Nephron (organoid): ENCODE measurements at regions not wholly inside any gene's neighbourhood (a gene's known extent, or its start where the extent isn't known, plus 50 kb on each side); places are given as distances from the start of the nearest gene placed in this dataset.
A peak's percentile ranks its signal among the peaks of the same experiment; 100 is the strongest.

Experiments used
- H3K27ac Mint-ChIP-seq, 3 experiments: 2 replicates each; pipeline ENCODE4 v1.8.0; 2020; ENCODE audit warnings: mixed read lengths in 3 of 3, mild to moderate bottlenecking in 2 of 3, moderate library complexity in 1 of 3
- H3K27me3 Mint-ChIP-seq: 2 replicates; pipeline ENCODE4 v1.8.0; 2021; ENCODE audit warnings: low read depth, mild to moderate bottlenecking, moderate library complexity, mixed read lengths
- H3K36me3 Mint-ChIP-seq: 2 replicates; pipeline ENCODE4 v1.8.0; 2020; ENCODE audit warnings: low read depth, mixed read lengths
- H3K4me1 Mint-ChIP-seq: 2 replicates; pipeline ENCODE4 v1.8.0; 2020; ENCODE audit warnings: mixed read lengths
- H3K4me3 Mint-ChIP-seq, 3 experiments: 2 replicates each; pipeline ENCODE4 v1.8.0; 2020; ENCODE audit warnings: mild to moderate bottlenecking in 3 of 3, mixed read lengths in 3 of 3, moderate library complexity in 2 of 3
- H3K9me3 Mint-ChIP-seq: 2 replicates; pipeline ENCODE4 v1.8.0; 2020; ENCODE audit warnings: mixed read lengths
- TF ChIP-seq, protein P1 (sequence below), 3 experiments: fragments of 200-600 bp; sonication (generic); IDR thresholded peaks; one replicate each; pipeline ENCODE4 v1.5.0; 2021; ENCODE audit warnings: antibody characterized with exemption in 3 of 3; ENCODE audit not compliant: unreplicated experiment in 3 of 3

DNA sequence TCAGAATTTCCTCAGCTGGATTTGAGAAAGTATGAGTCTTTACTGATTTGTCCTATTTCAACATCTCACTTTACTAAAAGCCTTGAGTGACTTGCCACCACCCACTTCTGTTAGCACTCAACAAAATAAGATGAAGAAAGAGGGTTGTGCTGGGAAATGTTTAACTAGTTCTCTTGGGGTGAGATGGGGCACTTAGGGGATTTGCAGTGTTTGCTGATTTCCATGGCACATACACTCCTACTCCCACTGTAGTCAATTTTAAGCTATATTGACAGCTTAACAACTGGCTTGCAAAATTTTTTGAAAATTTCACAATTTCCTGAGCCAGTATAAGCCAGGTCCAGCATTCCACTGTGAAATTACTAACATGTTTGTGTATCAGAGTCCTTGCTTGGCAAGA lies 463.1 kb upstream of the ARHGEF26 start:
- peaks cover 6% of the 10 kb centered on the region for H3K9me3 Mint-ChIP-seq
- no peak overlapping the region for H3K4me3 Mint-ChIP-seq
- no peaks in the 10 kb centered on the region for H3K36me3 Mint-ChIP-seq
- H3K4me1 Mint-ChIP-seq = no peaks in the 10 kb centered on the region
- H3K27ac Mint-ChIP-seq = no peak overlapping the region
- TF ChIP-seq, protein P1, sequence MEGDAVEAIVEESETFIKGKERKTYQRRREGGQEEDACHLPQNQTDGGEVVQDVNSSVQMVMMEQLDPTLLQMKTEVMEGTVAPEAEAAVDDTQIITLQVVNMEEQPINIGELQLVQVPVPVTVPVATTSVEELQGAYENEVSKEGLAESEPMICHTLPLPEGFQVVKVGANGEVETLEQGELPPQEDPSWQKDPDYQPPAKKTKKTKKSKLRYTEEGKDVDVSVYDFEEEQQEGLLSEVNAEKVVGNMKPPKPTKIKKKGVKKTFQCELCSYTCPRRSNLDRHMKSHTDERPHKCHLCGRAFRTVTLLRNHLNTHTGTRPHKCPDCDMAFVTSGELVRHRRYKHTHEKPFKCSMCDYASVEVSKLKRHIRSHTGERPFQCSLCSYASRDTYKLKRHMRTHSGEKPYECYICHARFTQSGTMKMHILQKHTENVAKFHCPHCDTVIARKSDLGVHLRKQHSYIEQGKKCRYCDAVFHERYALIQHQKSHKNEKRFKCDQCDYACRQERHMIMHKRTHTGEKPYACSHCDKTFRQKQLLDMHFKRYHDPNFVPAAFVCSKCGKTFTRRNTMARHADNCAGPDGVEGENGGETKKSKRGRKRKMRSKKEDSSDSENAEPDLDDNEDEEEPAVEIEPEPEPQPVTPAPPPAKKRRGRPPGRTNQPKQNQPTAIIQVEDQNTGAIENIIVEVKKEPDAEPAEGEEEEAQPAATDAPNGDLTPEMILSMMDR (IDR thresholded peaks at IDR 0.05; ENCODE audit: unreplicated experiment in 3 of 3) = no peak
- no peaks in the 10 kb centered on the region for H3K27me3 Mint-ChIP-seq

- no peak overlapping the region for H3K4me3 Mint-ChIP-seq
- no peak overlapping the region for H3K27ac Mint-ChIP-seq
- TF ChIP-seq, protein P1 (IDR thresholded peaks at IDR 0.05; ENCODE audit: unreplicated experiment in 3 of 3) = no peak
- H3K27me3 Mint-ChIP-seq = no peaks in the 10 kb centered on the region
- H3K36me3 Mint-ChIP-seq = no peaks in the 10 kb centered on the region
- H3K9me3 Mint-ChIP-seq = no peaks in the 10 kb centered on the region
- H3K4me1 Mint-ChIP-seq = no peaks in the 10 kb centered on the region
Measured at GRCh38 chr3:153666991-153667740, 454.0 kb upstream of the ARHGEF26 start.

DNA sequence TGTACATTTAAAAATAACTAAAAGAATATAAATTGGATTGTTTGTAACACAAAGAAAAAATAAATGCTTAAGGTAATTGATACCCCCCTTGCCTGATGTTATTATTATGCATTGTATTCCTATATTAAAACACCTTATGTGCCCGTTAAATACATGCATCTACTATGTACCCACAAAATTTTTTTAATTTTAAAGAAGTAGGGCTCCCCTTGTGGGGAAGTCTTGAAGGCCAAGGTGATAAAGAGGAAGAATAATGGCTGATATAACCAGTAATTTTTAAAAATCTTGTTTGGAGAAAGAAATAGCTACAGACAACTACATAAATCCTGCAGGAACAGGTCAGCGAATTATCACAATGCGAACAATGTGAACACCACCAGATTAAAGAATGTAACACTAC lies 451.7 kb upstream of the ARHGEF26 start:
- Mint-ChIP-seq H3K4me1 (no peaks in the 10 kb centered on the region), H3K4me3 (no peak overlapping the region), H3K36me3 (no peaks in the 10 kb centered on the region), H3K27ac (no peak overlapping the region), H3K9me3 (no peaks in the 10 kb centered on the region), H3K27me3 (no peaks in the 10 kb centered on the region)
- TF ChIP-seq, protein P1 (IDR thresholded peaks at IDR 0.05; ENCODE audit: unreplicated experiment in 3 of 3) = peak in 1 of 3 experiments; percentile 8

DNA sequence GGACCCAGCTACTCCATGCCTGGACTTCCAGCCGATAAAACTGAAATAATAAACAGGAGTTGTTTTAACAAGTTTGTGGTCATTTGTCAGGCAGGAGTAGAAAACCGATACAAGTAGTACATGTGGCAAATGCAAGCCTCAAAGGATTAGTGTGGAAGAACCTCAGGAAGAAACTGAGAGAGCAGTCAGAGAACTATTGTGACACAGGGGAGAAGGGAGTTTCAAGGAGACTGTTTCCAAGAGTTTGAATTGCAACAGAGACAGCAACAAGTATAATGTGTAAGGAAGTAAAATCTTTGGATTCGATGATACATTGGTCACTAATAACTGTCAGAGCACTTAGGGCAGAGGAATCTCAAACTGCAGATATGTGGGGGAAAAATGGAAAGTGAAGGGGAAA lies 450.6 kb upstream of the ARHGEF26 start:
- no peaks in the 10 kb centered on the region for H3K36me3 Mint-ChIP-seq
- H3K27me3 Mint-ChIP-seq = no peaks in the 10 kb centered on the region
- TF ChIP-seq, protein P1 (IDR thresholded peaks at IDR 0.05; ENCODE audit: unreplicated experiment in 3 of 3) = no peak
- no peak overlapping the region for H3K4me3 Mint-ChIP-seq
- H3K4me1 Mint-ChIP-seq = no peaks in the 10 kb centered on the region
- H3K27ac Mint-ChIP-seq = no peak overlapping the region
- H3K9me3 Mint-ChIP-seq = no peaks in the 10 kb centered on the region

DNA sequence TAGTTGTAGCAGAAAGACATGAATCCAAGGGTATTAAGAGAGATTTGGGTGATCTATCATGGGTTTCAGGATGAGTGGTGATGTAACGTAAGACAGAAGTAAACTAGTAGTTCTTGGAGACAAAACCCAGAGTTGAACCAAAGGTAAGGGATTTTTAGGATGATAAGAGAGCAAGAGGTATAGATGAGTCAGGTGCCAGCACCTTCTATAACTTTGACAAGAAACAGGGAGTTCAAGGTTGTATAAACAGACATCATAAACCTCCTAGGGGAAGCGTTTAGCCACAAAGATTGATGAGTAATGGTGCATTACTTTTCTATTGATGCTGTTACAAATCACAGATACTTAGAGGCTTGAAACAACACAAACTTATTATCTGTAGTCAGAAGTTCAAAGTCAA lies 447.3 kb upstream of the ARHGEF26 start:
- H3K36me3 Mint-ChIP-seq = no peaks in the 10 kb centered on the region
- H3K27ac Mint-ChIP-seq = no peak overlapping the region
- no peak overlapping the region for H3K4me3 Mint-ChIP-seq
- H3K9me3 Mint-ChIP-seq = no peaks in the 10 kb centered on the region
- H3K4me1 Mint-ChIP-seq = no peaks in the 10 kb centered on the region
- TF ChIP-seq, protein P1 (IDR thresholded peaks at IDR 0.05; ENCODE audit: unreplicated experiment in 3 of 3) = no peak
- peaks cover 3% of the 10 kb centered on the region for H3K27me3 Mint-ChIP-seq

DNA sequence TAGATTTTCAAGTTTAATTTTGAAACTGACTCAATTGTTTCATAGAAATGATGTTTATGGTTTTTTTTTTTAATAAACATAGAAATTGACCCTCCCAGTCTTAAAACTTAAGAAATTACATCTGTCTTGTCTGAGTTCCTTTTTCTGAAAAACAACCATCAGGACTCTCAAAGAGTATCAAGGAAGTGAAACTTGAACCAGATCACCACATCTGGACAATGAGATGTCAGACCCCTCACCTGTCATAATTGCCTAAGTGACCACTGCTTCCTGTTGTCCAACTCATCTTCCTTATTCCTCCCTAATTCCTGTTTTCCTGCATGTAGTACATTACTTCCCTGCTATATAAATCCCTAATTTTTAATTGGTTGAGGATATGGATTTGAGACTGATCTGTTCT lies 441.5 kb upstream of the ARHGEF26 start:
- TF ChIP-seq, protein P1 (IDR thresholded peaks at IDR 0.05; ENCODE audit: unreplicated experiment in 3 of 3) = no peak
- Mint-ChIP-seq H3K27me3 (peaks cover 3% of the 10 kb centered on the region), H3K9me3 (no peaks in the 10 kb centered on the region), H3K36me3 (no peaks in the 10 kb centered on the region), H3K27ac (no peak overlapping the region), H3K4me1 (no peaks in the 10 kb centered on the region), H3K4me3 (no peak overlapping the region)
